DMS53 treated with DMSO at 0.1 percent for 48 hours (cell line): ENCODE measurements at regions not wholly inside any gene's neighbourhood (a gene's known extent, or its start where the extent isn't known, plus 50 kb on each side); places are given as distances from the start of the nearest gene placed in this dataset.

Experiments
- DNase-seq: peaks from one replicate; lab custom pipeline; 2025; ENCODE audit not compliant: unreplicated experiment; lab: John Stamatoyannopoulos, UW

DNA sequence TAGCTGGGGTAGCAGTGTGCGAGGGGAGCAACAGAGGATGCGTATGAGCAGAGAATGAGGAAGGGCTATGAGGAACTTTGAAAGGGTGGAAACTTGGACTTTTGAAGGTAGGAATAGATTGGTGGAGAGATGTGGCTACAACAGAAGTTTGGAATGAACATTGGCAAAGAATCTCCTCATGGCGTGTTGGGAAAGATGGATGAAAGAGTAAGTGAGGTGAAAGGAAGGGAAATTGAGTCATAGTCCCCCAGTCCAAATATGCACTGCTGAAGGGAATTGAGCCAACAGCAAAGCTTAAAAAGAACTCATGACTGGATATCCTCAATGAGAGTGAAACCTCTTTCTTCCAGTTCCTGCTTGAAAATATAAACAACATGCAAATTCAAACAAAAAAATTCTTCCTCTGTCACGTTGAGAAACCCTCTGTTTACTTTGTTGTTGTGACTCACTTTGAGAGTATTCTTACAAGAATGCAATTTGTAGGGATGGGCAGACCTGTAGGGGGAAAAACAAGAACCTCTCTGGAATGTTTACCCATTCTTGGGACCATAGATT lies 313.2 kb upstream of the KCNJ16 start:
- DNase-seq = peak; percentile 43

- no peak for DNase-seq
Observed at GRCh38 chr17:69762359-69762758, 312.7 kb upstream of the KCNJ16 start.

GRCh38 chr17:69762766-69763165 lies 312.3 kb upstream of the KCNJ16 start:
- DNase-seq = no peak

DNA sequence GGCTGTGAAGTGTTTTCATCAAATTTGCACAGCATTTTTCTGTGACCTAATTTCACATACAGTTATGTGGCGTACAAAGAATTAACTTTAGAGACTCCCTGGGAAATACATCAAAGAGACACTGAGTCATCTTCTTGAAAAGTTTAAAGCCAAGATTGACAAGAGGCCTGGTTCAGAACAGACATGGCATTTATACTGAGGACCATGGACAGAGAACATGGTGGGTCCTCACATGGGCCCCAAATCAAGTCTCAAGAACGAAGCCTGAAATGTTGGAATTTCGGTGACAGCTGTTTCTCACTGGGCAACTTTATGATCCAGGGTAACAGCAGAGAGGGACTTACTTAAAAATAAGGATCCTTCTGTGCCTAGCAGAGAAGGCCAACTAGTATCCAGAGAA lies 311.5 kb upstream of the KCNJ16 start:
- DNase-seq = no peak

DNA sequence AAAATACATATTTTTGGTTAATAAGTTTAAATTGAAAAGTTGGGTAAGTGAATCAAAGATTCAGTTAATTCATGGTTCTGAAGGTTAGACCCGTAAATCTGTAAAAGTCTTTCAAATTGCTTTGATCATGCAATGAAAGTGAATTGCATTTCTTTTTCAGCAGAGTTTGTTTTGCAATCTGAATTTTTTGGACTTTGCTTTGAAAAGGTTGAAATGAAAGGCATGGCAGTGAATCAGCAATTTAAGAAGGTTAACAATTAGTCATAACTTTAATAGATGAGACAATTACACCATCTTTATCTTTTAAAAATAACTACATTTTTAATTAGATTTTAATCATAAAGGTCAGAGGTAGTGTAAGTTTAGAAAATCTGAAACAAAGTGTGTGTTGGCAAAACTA lies 310.9 kb upstream of the KCNJ16 start:
- DNase-seq = no peak

DNA sequence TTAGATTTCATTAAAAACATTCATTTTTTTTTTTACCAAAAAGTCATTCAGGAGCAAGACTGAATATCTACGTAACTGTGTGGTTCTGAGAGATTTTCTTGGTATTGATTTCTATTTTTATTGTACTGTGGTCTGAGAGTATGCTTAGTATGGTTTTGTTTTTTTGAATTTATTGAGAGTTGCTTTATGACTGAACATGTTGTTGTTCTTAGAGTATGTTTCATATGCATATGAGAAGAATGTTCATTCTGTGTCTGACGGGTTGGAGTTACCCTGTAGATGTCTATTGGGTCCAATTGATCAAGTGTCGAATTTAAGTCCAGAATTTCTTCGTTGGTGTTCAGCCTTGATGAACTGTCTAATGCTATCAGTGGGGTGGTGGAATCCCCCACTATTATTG lies 306.0 kb upstream of the KCNJ16 start:
- no peak for DNase-seq

GRCh38 chr17:69773081-69773480 lies 301.9 kb upstream of the KCNJ16 start:
- DNase-seq = no peak

GRCh38 chr17:69779378-69780214 lies 295.4 kb upstream of the KCNJ16 start:
- no peak for DNase-seq

DNA sequence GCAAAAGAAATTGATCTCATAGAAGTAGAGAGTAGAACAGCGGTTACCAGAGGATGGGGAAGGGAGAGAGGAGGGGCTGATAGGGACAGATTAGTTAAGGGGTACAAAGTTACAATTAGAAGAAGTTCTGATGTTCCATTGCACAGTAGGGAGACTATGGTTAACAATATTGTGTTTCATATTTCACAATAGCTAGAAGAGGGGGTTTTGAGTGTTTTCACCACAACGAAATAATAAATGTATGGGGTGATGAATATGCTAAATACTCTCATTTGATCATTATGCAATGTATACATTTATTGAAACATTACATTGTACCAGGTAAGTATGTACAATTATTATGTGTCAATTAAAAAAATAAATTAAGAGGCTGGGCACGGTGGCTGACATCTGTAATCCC lies 291.2 kb upstream of the KCNJ16 start:
- DNase-seq = no peak

DNA sequence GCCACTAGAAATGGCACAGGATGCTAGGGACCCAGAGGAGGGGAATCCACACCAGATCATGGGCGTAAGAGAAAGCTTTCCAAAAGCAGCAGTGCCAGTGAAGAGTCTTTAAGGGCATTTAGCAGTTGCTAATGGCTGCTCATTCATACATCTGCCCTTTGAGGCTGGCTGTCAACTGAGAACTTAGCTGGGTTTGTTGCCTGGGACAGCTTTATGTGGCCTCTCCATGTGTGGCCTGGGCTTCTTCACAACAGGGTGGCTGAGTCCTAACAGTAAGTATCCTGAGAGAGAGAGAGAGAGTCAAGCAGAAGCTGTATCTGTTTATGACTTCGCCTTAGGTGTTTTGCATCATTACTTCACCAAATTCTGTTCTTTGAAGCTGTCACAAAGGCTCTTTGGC lies 286.1 kb upstream of the KCNJ16 start:
- DNase-seq = no peak

GRCh38 chr17:69796078-69796477 lies 278.9 kb upstream of the KCNJ16 start:
- DNase-seq = no peak

GRCh38 chr17:69800870-69801269 lies 274.2 kb upstream of the KCNJ16 start:
- no peak for DNase-seq

DNA sequence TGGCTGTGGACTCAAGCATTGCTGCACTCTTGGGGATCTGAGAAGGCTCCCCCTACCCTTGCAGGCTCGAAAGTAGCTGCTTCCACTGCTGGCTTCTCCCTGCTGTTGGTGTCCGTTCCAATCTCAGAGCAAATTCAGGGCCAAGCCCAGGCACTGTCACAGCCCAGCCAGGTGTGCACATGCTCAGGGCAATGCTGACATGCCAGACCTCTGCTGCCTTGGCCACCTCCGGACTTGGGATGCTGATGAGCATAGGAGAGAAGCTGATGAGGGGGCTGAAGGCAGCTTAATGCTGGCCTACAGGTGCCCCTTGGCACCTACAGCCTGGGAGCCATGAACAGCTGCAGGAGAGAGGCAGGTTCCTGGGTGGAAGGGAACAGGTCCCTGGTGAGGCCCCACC lies 273.7 kb upstream of the KCNJ16 start:
- no peak for DNase-seq

- DNase-seq = no peak
Observed at GRCh38 chr17:69802045-69802740, 272.8 kb upstream of the KCNJ16 start.

DNA sequence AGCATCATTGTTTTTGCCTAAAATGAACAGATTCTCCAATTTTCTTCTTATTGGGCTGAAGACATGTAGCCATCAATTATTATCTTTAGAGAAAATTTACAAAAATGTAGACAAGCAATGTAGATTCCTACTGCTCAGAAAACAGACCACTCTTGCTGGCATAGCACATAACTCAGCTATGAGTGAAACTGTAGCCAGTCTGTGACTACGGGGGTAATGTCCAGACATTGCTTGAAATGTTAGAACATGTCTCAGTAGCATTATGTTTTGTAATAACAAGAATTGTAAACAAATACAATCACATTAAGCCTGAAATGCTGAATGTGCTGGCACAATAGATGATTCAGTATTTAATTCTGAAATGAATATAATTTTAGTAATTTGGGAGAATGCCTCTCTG lies 265.7 kb upstream of the KCNJ16 start:
- no peak for DNase-seq

GRCh38 chr17:69810326-69810965 lies 264.6 kb upstream of the KCNJ16 start:
- DNase-seq = no peak

GRCh38 chr17:69812240-69812837 lies 262.7 kb upstream of the KCNJ16 start:
- DNase-seq = no peak

DNA sequence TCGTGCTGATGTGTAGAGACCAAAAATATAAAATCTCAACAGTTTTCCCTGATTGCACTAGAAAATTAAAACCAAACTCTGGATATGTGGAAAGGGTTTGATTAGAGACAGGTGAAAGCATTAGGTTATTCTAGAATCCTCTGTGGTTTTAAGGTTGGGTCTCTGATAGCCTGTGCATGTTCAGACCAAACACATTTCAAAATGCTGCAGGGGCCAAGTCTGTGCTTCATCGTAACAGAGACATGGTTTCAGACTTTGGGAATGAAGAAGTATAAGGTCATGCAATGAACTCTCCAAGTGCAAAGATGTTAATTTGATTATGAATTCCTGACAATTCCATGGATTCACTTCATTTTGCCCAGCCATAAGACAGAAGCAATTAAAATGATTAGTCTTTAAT lies 261.0 kb upstream of the KCNJ16 start:
- DNase-seq = no peak

DNA sequence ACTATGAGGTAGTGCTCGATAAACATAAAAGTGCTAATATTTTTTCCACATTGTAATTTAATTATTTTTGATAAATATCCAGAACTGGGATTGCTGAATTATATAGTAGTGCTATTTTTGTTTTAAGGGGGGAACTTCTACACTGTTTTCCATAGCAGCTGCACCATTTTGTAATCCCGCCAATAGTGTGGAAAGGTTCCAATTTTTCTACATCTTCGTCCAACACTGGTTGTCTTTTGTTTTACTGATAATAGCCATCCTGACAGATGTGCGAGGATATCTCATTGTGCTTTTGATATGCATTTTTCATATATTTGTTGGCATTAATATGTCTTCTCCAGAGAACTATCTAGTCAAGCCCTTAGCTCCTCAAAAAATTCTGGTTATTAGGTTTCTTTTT lies 259.6 kb upstream of the KCNJ16 start:
- no peak for DNase-seq

- no peak for DNase-seq
Observed at GRCh38 chr17:69818467-69818866, 256.6 kb upstream of the KCNJ16 start.

DNA sequence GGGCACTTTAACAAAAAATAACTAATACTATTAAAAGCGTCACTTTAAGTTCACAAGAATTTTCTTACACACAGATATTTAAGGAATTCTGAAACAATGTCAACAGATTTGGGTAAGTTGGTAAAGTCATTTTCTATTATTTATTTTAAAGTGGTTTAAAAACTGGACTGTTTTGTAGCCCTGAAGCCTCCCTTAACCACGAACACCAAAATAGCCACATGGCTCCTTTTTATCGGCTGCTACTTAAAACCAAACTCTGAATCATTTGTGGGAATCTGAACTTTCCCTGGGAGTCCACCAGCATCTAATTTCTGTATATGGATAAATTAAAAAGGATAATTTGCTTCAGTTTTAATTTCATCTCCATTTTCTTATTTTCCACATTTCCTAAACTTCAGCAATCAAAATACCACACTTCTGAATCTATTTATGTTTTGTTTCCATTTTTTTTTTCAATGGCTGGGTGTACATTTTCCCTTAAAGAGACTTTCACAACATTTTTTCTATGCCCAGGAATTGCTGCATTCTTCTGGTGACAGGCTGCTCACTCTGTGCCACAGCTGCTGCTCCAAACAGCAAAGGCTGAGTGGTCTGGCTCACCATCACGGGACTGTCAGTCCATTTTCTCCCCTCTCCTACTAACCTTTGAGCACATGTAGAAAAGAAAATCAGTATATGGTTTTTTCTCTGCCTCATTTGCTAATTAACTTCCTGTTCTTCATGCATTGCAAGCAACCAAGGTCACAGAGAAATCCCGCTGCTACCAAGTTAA lies 255.5 kb upstream of the KCNJ16 start:
- DNase-seq = no peak
